Cardiac fibroblast (primary cell): ENCODE measurements at regions not wholly inside any gene's neighbourhood (a gene's known extent, or its start where the extent isn't known, plus 50 kb on each side); places are given as distances from the start of the nearest gene placed in this dataset.
A peak's percentile ranks its signal among the peaks of the same experiment; 100 is the strongest.
"Not testable (repeated sequence)": the region's sequence is repeated elsewhere in the genome, so short reads cannot be mapped to it uniquely, and the experiment has no call there.

Experiments
- DNase-seq, 2 donors: peaks; one replicate each; pipeline versions ENCODE4 v3.0.0 to v3.0.0-alpha.2; 2010; ENCODE audit warnings: low read depth in 2 of 2
- H3K4me3 ChIP-seq, 2 donors: replicated peaks in 1 of 2; 1 replicate in 1 of 2; 2 replicates in 1 of 2; pipeline ENCODE4 v1.5.1; 2011; ENCODE audit warnings: low read depth in 2 of 2, low read length in 2 of 2, mild to moderate bottlenecking in 2 of 2, moderate library complexity in 1 of 2
- CTCF ChIP-seq: IDR thresholded peaks from one replicate; pipeline ENCODE4 v1.5.1; 2011; ENCODE audit warnings: low read depth, mild to moderate bottlenecking, low read length, inconsistent platforms

GRCh38 chr21:28018741-28019669, 973.7 kb downstream of the LTN1 start:
- peak; percentile 10 to 22 for DNase-seq
- peak; percentile 14 for TF ChIP-seq CTCF
- no peak overlapping the region for H3K4me3 ChIP-seq

GRCh38 chr21:28018213-28018612, 974.5 kb downstream of the LTN1 start:
- TF ChIP-seq CTCF, result no peak
- no peak overlapping the region for H3K4me3 ChIP-seq
- DNase-seq, result no peak

GRCh38 chr21:28016571-28016970, 976.1 kb downstream of the LTN1 start:
- no peak overlapping the region for H3K4me3 ChIP-seq
- no peak for TF ChIP-seq CTCF
- peak in 1 of 2 donors; percentile 32 for DNase-seq

- DNase-seq, result peak in 1 of 2 donors; percentile 11
- H3K4me3 ChIP-seq, result not testable (repeated sequence)
These were observed 979.6 kb downstream of the LTN1 start for GRCh38 chr21:28013123-28013522.

- not testable (repeated sequence) for H3K4me3 ChIP-seq, DNase-seq
These were observed 980.7 kb downstream of the LTN1 start for GRCh38 chr21:28011970-28012369.

GRCh38 chr21:28008245-28008644, 984.4 kb downstream of the LTN1 start:
- not testable (repeated sequence) for DNase-seq, H3K4me3 ChIP-seq

- not testable (repeated sequence) for DNase-seq, H3K4me3 ChIP-seq
These were observed 989.0 kb downstream of the LTN1 start for GRCh38 chr21:28003627-28004026.

GRCh38 chr21:27996906-27997305, 995.8 kb downstream of the LTN1 start:
- H3K4me3 ChIP-seq, result not testable (repeated sequence)
- DNase-seq, result peak; percentile 39 to 59

GRCh38 chr21:27984663-27985325, 1007.9 kb downstream of the LTN1 start:
- DNase-seq, result peak; percentile 4 to 33
- H3K4me3 ChIP-seq, result not testable (repeated sequence)

GRCh38 chr21:27979446-27979845, 1012.6 kb upstream of the ADAMTS5 start:
- peak in 1 of 2 donors; percentile 27 for DNase-seq
- H3K4me3 ChIP-seq, result not testable (repeated sequence)
